ENCODE measurements at regions not wholly inside any gene's neighbourhood (a gene's known extent, or its start where the extent isn't known, plus 50 kb on each side); places are given as distances from the start of the nearest gene placed in this dataset.

GRCh38 chr18:40110455-40110854 lies 1844.6 kb upstream of the PIK3C3 start:
- no peak for DNase-seq (ENCODE audit: low read depth in 2 of 2)
- no peak overlapping the region for H3K4me3 ChIP-seq (replicated peaks in 1 of 2; ENCODE audit: low read depth in 2 of 2, low read length in 2 of 2)
- TF ChIP-seq CTCF (IDR thresholded peaks at IDR 0.05; ENCODE audit: low read depth, low read length) = no peak

GRCh38 chr18:40109252-40110049 lies 1845.6 kb upstream of the PIK3C3 start:
- no peak for DNase-seq (ENCODE audit: low read depth in 2 of 2)
- no peak overlapping the region for H3K4me3 ChIP-seq (replicated peaks in 1 of 2; ENCODE audit: low read depth in 2 of 2, low read length in 2 of 2)
- no peak for TF ChIP-seq CTCF (IDR thresholded peaks at IDR 0.05; ENCODE audit: low read depth, low read length)

- no peak for TF ChIP-seq CTCF (IDR thresholded peaks at IDR 0.05; ENCODE audit: low read depth, low read length)
Measured at GRCh38 chr18:40108596-40108995, 1846.4 kb upstream of the PIK3C3 start.

GRCh38 chr18:40102903-40103302 lies 1852.1 kb upstream of the PIK3C3 start:
- no peak for TF ChIP-seq CTCF (IDR thresholded peaks at IDR 0.05; ENCODE audit: low read depth, low read length)

More at GRCh38 chr18:40108596-40108995, 1846.4 kb upstream of the PIK3C3 start:
- DNase-seq (ENCODE audit: low read depth in 2 of 2) = no peak
- H3K4me3 ChIP-seq (replicated peaks in 1 of 2; ENCODE audit: low read depth in 2 of 2, low read length in 2 of 2) = no peak overlapping the region

GRCh38 chr18:40099641-40100040 lies 1855.4 kb upstream of the PIK3C3 start:
- H3K4me3 ChIP-seq (replicated peaks in 1 of 2; ENCODE audit: low read depth in 2 of 2, low read length in 2 of 2) = no peak overlapping the region
- no peak for DNase-seq (ENCODE audit: low read depth in 2 of 2)
- no peak for TF ChIP-seq CTCF (IDR thresholded peaks at IDR 0.05; ENCODE audit: low read depth, low read length)

More at GRCh38 chr18:40102903-40103302, 1852.1 kb upstream of the PIK3C3 start:
- no peak overlapping the region for H3K4me3 ChIP-seq (replicated peaks in 1 of 2; ENCODE audit: low read depth in 2 of 2, low read length in 2 of 2)
- no peak for DNase-seq (ENCODE audit: low read depth in 2 of 2)

- DNase-seq (ENCODE audit: low read depth in 2 of 2) = peak in 1 of 2 donors; percentile 19
- TF ChIP-seq CTCF (IDR thresholded peaks at IDR 0.05; ENCODE audit: low read depth, low read length) = no peak
- no peak overlapping the region for H3K4me3 ChIP-seq (replicated peaks in 1 of 2; ENCODE audit: low read depth in 2 of 2, low read length in 2 of 2)
Measured at GRCh38 chr18:40096675-40097074, 1858.4 kb upstream of the PIK3C3 start.
